ENCODE measurements at regions not wholly inside any gene's neighbourhood (a gene's known extent, or its start where the extent isn't known, plus 50 kb on each side); places are given as distances from the start of the nearest gene placed in this dataset.
"Not testable (repeated sequence)": the region's sequence is repeated elsewhere in the genome, so short reads cannot be mapped to it uniquely, and the experiment has no call there.

- DNase-seq = no peak
Observed at GRCh38 chr10:121338206-121338980, 259.9 kb downstream of the FGFR2 start.

GRCh38 chr10:121339114-121339513 lies 259.1 kb downstream of the FGFR2 start:
- DNase-seq = no peak

GRCh38 chr10:121340271-121340831 lies 257.9 kb downstream of the FGFR2 start:
- DNase-seq = no peak

- no peak for DNase-seq
Observed at GRCh38 chr10:121351540-121351939, 246.7 kb downstream of the FGFR2 start.

GRCh38 chr10:121352231-121352855 lies 245.9 kb downstream of the FGFR2 start:
- no peak for DNase-seq

- DNase-seq = no peak
Observed at GRCh38 chr10:121355161-121355560, 243.1 kb downstream of the FGFR2 start.

- no peak for DNase-seq
Observed at GRCh38 chr10:121356183-121356582, 242.1 kb downstream of the FGFR2 start.

- no peak for DNase-seq
Observed at GRCh38 chr10:121357401-121357800, 240.8 kb downstream of the FGFR2 start.

- DNase-seq = no peak
Observed at GRCh38 chr10:121362026-121362425, 236.2 kb downstream of the FGFR2 start.

- no peak for DNase-seq
Observed at GRCh38 chr10:121365566-121365965, 232.7 kb downstream of the FGFR2 start.

- no peak for DNase-seq
Observed at GRCh38 chr10:121368347-121369025, 229.8 kb downstream of the FGFR2 start.

GRCh38 chr10:121369616-121370015 lies 228.6 kb downstream of the FGFR2 start:
- DNase-seq = no peak

- no peak for DNase-seq
Observed at GRCh38 chr10:121371836-121372235, 226.4 kb downstream of the FGFR2 start.

- DNase-seq = no peak
Observed at GRCh38 chr10:121373411-121373810, 224.8 kb downstream of the FGFR2 start.

- DNase-seq = no peak
Observed at GRCh38 chr10:121374121-121374520, 224.1 kb downstream of the FGFR2 start.

- DNase-seq = no peak
Observed at GRCh38 chr10:121375172-121375571, 223.1 kb downstream of the FGFR2 start.

GRCh38 chr10:121378251-121378801 lies 219.9 kb downstream of the FGFR2 start:
- DNase-seq = no peak

- no peak for DNase-seq
Observed at GRCh38 chr10:121379013-121379412, 219.2 kb downstream of the FGFR2 start.

GRCh38 chr10:121380211-121380610 lies 218.0 kb downstream of the FGFR2 start:
- DNase-seq = no peak

GRCh38 chr10:121382029-121382520 lies 216.2 kb downstream of the FGFR2 start:
- not testable (repeated sequence) for DNase-seq

- no peak for DNase-seq
Observed at GRCh38 chr10:121385136-121385535, 213.1 kb downstream of the FGFR2 start.

GRCh38 chr10:121392657-121393056 lies 205.6 kb downstream of the FGFR2 start:
- no peak for DNase-seq

- no peak for DNase-seq
Observed at GRCh38 chr10:121393522-121393921, 204.7 kb downstream of the FGFR2 start.

Data from stimulated activated CD4-positive, alpha-beta T cell treated with anti-CD3 and anti-CD28 coated beads, Interleukin-4, amount 100 ng/mL, for 4 hours (primary cell).